GM19351 (cell line): ENCODE measurements at regions not wholly inside any gene's neighbourhood (a gene's known extent, or its start where the extent isn't known, plus 50 kb on each side); places are given as distances from the start of the nearest gene placed in this dataset.
"Not testable (repeated sequence)": the region's sequence is repeated elsewhere in the genome, so short reads cannot be mapped to it uniquely, and the experiment has no call there.

Experiments used
- ATAC-seq: cut with Tn5 transposase; IDR thresholded peaks from one replicate; pipeline ENCODE4 v1.9.1; 2021; ENCODE audit warnings: mild to moderate bottlenecking, moderate library complexity; ENCODE audit not compliant: unreplicated experiment

DNA sequence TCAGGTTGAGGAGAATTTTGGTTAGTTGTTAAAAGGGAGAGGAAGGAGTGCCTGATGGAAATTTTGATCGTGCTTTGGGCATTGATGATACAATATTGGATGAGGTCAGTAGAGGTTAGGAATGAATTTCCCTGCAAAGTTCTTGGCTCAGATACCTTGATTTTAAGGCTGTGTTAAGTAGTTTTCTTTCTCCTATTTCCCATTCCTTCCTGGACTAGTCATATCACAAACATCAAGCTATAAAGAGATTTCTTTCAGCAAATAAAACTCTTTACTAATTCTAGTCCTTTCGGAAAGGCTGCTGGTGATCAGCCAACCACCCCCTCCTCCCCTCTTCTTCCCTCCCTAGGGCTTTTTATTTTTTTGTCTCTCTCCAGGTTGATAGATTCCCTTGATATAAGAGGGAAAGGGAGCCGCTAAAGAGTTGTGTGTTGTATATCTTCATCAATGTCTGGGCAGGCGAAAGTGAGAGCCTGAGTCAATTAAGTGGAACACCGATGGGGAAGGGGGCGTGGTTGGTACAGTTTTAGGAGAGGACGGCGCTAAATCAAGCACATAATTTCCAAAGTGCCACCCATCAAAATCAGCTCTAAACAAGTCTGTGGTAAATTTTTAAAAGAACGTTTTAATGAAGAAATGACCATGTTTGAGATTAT lies 100.1 kb upstream of the PLXNA2 start:
- ATAC-seq = no peak

DNA sequence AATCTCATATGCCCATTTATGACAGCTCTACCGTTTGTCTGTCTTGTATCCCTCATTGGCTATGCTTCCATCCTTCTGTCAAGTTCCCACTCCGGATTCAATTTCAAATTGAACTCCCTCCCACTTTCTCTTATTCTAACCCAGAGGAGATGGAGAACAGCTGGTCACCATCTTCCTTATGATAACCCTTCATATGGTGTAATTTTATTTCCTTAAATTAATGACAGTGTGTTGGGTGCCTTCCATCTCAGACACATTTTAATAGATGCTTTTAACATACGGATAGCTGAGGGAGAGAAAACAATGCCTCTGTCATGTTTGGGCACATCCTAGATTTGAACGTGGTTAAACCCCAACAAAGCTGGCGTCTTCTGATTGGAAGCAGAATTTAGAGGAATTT lies 103.0 kb upstream of the PLXNA2 start:
- no peak for ATAC-seq

DNA sequence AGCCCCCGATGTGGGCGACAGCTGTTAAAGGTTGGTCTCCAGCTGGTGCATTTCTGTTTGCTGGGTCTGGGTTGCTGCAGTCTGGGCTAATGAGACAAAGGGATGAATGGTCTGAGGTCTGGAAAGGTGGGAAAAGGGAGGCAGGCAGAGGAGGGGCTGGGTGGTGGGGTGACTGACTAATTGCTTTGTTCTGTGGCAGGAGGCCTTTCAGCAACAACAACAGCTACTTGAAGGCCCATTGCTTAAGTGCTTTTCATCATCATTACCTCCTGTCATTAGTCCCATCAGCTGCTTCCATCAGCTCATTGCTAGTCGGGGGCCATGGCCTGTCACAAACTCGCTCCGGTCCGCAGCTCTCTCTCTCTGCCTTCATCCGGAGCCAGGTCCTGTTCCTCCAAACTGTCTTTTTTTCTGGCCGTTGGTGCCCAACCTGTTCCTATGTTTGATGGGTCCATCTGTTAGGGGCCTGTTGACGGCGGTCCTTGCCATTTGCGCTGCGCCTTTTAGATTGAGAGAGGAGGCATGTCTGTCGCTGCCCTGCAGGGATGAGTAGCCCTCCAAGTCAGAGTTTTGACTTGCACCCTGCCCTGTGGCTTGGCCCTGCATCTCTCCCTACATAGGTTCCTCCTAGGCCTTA lies 105.6 kb upstream of the PLXNA2 start:
- ATAC-seq = no peak

DNA sequence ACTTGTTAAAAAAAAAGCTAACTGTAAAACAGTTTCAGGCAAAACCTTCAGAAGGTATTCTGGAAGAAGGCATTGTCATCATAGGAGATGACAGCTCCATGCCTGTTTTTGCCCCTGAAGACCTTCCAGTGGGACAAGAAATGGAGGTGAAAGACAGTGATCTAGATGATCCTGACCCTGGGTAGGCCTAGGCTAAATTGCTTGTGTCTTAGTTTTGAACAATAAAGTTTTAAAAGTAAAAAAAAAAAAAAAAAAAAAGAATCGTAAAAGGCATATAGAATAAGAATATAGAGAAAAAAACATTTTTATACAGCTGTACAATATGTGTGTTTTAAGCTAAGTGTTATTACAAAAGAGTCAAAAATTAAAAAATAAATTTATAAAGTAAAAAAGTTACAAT lies 106.6 kb upstream of the PLXNA2 start:
- ATAC-seq = no peak

DNA sequence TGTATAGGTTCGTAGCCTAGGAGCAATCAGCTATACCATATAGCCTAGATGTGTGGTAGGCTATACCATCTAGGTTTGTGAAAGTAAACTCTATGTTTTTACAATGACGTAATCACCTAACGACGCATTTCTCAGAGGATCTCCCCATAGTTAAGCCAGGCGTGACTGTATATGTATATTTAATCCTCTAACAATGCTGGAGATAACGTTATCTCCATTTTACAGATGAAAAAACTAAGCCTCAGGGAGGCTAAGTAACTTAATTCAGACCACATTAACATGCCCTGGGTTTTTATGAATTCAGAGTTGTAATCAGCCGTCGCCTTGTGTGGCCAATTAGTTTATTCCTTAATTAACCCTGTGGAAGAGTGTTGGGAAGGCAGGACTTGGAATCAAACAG lies 107.7 kb upstream of the PLXNA2 start:
- no peak for ATAC-seq

DNA sequence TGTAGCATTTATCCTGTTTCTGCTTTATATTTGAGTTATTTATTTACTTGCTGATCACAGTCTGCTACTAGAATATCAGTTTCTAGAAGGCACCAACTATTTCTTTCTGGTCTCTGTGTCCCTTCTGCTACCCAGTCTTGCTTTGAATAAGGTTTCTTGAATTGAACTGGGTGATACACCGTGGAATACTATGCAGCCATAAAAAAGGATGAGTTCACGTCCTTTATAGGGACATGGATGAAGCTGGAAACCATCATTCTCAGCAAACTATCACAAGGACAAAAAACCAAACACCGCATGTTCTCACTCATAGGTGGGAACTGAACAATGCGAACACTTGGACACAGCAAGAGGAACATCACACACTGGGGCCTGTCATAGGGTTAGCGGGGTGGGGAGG lies 109.6 kb upstream of the PLXNA2 start:
- not testable (repeated sequence) for ATAC-seq

DNA sequence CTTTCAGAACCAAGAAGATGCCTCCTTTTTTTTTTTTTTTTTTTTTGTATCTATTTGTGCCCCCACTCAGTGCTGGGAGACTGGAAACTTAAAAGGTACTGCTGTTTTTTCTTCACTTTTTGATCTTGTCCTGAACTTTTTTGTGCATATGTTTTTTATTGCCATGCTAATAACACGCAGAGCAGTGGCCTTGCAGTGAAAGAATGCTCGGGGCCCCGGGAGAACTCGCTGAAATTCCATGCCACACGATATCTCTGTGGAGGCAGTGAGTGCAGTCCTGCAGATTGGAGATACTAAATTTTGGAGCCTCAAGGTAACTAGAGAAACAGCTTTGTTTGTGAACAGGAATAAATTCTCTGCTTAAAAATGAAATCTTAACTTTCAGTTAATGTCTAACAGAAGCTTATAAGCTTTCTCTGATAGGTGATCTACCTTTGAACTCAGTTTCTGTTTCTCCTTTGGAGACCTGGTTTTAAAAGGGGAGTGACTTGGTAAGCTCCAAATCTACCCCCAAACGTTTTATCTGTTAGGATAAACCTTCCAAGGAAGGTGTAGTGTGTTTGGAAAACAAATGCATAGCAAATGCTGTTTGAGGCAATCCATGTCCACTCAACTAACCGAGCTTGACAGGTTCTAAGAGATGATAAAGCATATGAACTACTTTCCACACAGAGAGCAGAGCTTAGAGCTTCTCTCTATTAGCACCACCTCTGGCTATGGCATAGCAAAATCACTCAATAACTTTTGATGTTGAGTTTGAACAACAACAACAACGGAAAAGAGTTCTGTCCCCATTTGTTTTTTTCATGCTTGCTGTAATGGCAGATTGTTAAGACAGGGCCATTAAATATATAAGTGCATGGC lies 113.7 kb upstream of the PLXNA2 start:
- ATAC-seq = no peak

DNA sequence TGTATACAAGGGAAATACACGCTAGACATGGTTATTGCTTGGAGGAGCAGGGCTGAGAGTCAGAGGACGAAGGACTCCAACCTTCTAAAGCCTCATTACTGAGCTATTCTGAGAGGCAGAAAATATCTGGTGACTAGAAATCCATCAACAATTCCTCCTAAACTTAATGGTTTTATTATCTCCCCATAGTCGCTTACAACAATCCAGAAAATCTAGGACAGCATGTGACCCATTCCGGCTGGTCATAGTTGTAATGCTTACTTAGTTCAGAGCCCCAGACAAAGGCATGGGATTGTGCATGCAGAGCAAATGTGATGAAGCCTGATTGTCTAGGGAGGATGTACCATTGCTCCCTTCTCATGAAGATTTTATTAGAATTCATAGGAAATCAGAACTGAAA lies 114.5 kb upstream of the PLXNA2 start:
- ATAC-seq = no peak

DNA sequence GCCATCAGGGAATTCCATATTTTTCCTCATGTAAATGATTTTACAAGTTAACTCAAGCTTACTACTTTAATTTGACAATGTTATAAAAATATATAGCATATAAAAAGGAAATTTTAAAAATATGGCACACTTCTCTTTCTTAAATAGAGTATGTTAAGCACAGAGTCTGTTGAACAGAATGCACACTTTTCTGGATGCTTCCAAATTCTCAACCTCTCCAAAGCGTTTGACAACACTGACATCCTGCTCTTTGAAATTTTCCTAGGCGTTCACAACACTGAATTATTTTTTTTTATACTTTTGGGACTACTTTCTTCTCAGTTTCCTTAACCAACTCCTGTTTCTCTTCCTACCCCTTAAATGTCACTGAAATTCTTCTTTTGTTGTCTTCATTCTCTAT lies 117.8 kb upstream of the PLXNA2 start:
- no peak for ATAC-seq

DNA sequence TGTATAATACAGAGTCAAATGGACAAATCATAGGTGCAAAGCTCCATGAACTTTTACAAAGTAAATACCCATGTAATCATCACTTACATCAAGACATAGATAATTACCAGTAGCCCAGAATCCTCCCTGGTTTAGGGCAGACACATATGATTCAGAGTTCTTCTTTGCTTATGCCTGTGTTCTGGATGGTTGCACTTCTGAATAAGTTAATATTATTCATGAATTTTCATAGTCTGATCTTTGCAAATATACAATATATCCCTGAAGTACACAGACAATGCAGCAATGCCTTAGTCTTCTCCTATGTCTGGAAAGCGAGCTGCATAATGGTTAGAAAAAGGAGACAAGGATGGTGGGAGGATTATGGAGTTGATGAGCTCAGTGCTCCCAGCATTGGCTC lies 122.4 kb upstream of the PLXNA2 start:
- ATAC-seq = no peak

DNA sequence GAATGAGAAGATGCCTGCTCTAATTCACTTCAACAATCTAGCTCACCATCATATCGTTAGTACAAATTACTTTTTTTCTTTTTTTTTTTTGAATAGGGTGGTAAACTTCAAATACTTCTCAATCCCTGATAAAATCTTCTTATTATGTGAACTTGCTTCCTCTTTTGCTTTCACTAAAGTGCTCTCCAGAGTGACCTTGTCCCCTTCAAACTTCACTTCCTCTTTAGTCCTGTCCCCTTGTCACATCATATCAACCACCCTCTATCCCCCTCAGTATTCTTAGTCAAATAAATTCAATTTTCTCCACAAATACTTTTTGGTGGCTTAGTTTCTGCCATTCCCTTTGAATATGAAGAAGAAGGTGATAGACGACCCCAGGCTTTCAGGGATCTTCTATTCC lies 124.9 kb upstream of the PLXNA2 start:
- no peak for ATAC-seq

DNA sequence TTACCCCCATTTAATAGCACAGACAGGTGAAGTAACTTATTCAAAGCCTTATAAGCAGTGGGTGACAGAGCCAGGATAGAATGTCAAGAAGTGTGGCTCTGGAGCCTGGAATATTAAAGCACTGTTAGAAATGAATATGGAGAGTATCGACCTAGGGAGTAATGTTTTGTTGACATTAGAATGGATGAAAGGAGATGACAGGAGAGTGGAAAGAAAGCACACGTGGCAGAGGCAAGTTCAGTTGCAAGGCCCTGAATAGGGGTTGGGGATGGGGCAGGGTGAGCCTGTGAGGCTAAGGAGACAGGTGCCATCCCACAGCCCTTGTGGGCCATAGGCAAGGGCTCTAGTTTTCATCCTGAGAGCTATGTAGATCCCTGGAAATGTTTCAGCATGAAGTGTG lies 125.5 kb upstream of the PLXNA2 start:
- ATAC-seq = no peak

DNA sequence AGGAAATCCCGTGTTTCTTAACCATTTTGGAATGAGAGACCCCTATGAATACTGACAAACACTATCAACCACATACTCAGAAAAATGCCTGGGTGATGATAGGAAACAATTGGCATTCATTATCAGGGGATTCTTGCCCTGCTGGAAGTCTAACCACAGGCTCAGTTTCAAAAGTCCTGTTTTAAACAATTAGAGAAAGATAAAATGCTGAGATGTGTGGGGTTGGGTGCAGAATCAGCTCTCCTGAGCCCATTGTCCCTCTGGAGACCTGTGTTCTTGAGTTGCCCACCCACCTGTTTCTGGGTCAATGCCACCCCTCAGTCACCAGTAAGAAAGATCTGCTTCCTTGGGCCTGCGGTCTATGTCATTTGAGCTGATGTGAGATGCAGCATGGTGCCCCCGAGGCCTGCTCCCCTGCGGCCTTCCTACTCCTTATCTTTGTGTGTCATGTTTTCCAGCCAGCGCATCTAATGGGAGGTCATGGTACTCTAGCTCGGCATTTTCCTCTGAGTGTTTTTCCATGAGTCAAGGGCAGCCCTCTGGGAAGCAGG lies 130.3 kb upstream of the PLXNA2 start:
- no peak for ATAC-seq

DNA sequence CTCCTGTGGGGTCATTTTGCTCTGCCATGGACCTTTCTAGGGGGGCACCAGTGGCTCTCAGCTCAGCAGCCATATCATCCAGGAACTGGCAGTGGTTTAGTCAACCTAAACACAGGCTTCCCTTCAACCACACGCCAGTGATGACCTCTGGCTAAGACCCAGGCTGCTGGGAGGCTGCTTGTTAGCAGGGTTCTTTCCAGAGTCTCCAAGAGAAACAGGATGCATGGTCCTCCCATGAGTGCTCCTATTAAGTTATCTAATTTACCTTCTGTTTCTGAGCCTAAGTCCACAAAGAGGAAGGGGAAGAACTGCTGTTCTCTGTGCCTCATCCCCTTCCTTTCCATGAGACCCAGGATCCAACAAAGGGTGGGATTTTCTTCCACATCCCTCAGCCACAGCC lies 137.3 kb upstream of the PLXNA2 start:
- ATAC-seq = no peak

DNA sequence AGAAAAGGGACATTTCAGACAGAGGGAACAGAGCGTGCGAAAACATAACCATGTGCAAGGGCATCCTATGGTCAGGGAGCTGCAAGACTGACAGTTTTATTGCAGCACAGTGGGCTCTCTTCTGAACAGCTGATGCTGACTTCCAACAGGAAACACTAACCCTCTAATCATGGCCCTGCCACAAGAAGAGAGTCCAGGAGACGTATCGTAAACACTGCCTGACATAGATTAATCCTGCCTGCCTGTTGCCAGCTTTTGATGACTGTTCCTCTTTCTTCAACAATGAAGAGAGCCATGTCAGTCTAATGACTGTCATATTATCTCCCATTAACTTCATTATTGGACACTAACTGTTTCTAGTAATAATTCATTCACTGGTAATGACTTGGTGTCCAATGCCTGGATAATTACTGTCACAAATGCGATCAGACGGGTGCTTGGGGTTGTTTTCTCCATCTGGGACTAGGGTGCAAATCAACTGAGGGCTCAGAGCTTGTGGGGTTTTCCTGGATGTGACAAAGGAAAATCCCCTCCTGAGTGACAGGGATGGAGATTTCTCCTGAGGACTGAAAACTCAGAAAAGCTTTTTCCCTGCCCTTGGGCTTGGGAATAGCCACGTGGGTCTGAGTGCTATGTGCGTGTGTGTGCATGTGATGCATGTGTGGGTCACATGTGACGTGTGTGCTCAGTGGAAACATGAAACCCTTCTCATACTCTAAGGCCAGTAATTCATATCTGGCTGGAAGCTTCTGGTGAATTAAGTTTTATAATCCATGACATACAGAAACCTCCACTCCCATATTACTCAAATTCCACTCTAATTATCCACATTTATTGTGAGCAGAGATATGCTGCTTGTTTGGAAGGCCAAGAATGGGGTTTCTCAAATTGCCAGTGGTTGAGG lies 144.0 kb upstream of the PLXNA2 start:
- no peak for ATAC-seq

DNA sequence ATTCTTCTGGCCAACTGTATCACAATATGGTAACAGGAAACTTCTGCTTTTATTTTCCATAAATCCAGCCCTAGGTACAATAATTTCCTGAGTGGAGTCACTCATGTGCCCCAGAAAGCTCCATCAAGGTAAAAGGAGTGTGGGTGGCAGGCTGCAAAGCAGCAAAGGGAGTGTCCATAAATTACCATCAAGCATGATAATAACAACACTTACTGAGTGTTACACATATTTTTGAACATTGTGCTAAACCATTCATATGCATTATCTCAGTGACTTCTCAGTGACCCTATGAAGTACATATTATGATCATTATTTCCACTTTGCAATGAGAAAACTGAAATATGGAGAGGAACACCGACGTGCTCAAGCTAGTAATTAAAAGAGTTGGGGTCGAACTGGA lies 149.2 kb upstream of the PLXNA2 start:
- no peak for ATAC-seq

DNA sequence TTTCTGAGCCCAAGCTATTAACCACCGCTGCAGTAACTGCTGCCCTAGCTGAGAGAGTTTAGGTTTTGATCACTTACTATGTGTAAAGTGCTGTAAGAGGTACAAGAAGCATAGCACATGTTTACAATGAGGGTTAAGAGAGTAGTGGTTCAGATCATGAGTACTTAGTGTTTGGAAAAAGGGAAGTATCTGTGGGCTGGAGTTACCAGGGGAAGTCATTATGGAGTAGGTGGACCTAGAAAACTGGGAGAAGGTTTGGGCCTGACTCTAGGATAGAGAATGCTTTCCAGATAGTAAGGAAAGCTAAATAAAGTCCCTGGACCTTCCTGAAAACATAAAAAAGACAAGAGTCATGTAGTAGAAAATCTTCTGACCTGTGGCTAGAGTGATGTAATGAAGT lies 149.6 kb upstream of the PLXNA2 start:
- no peak for ATAC-seq

DNA sequence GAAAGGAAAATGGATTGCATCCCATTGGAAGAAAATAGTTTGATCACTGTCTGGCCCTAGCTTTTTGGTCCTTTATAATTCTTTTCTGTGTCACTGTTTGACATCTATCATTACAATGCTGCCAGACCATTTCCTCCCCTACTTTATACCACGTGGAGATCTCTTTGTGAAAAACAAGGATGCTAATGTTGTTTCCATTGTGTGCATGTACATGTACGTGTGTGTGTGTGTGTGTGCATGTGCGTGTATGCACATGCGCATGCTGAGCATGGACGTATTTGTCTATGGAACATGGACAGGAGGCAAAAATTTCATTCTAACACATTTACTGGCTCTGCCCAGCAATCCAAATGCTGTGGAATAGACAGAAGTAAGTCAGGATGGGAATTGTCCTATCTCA lies 153.1 kb upstream of the PLXNA2 start:
- no peak for ATAC-seq

DNA sequence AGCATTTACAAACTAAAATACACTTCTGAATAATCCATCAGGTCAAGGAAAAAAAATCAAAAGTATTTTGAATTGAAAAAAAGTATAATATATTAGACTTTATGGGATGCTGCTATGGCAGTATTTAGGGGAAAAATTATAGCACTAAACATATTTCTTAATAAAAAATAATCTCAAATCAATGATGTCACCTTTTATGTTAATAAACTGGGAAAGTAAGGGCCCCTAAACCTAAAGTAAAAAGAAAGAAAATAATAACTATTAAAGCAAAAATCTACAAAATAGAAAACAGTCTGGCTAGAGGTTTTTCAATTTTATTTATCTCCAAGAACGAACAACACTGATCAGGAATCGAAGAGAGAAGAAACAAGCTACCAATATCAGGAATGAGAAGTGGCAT lies 160.8 kb upstream of the PLXNA2 start:
- ATAC-seq = no peak

DNA sequence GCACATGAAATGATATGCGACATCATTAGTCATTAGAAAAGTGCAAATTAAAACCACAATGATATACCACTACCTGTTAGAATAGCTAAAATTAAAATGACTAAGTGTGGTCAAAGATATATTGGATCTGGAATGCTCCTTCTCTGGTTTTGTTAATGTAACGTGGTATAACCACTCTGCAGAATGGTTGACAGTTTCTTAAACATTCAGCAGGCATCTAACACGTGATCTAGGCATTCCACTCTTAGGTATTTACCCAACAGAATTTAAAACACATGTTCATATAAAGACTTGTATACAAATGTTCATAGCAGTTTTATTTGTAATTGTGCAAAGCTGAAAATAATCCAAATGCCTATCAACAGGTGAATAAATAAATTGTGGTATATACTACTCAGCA lies 165.0 kb upstream of the PLXNA2 start:
- no peak for ATAC-seq

DNA sequence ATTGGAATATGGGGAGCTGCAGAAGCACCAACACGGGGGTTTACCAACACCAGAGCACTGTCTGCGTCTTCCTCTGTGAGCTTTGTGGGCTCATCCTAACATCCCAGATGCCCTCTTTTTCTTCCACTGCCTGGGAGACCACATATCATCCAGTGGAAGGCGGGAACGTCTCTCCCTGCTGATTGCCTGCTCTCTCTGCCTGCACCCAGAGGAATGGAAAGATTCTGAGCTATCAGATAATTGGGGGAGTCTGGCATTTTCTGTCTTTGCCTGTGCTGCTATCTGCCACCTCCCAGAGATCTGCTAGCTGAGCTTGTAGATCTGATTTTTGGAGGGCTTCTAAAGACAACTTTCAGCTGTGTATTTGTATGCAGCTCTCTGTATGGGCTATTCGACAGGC lies 166.2 kb upstream of the PLXNA2 start:
- no peak for ATAC-seq
